H9 (cell line): ENCODE measurements at regions not wholly inside any gene's neighbourhood (a gene's known extent, or its start where the extent isn't known, plus 50 kb on each side); places are given as distances from the start of the nearest gene placed in this dataset.

Source experiments
- DNase-seq: peaks from one replicate; pipeline ENCODE4 v3.0.0-alpha.2; 2017
- H2AFZ ChIP-seq: one replicate; pipeline ENCODE4 v1.6.1; 2013; ENCODE audit warnings: mild to moderate bottlenecking, low read length, control low read depth, moderate library complexity
- H2AK5ac ChIP-seq: 2 replicates; pipeline ENCODE4 v1.6.1; 2013; ENCODE audit warnings: low read length, control low read depth, mixed read lengths; ENCODE audit not compliant: insufficient read length
- H2BK120ac ChIP-seq: one replicate; pipeline ENCODE4 v1.6.1; 2013; ENCODE audit warnings: low read depth, mild to moderate bottlenecking, low read length, control low read depth, inconsistent platforms; ENCODE audit not compliant: poor library complexity, severe bottlenecking
- H2BK12ac ChIP-seq: 2 replicates; pipeline ENCODE4 v1.6.1; 2013; ENCODE audit warnings: low read length, control low read depth, mixed read lengths, low read depth; ENCODE audit not compliant: insufficient read length
- H2BK15ac ChIP-seq: 2 replicates; pipeline ENCODE4 v1.6.1; 2013; ENCODE audit warnings: low read depth, low read length, control low read depth
- H2BK20ac ChIP-seq: one replicate; pipeline ENCODE4 v1.6.1; 2013; ENCODE audit warnings: low read depth, mild to moderate bottlenecking, low read length, control low read depth, inconsistent platforms; ENCODE audit not compliant: poor library complexity, severe bottlenecking
- H2BK5ac ChIP-seq: 2 replicates; pipeline ENCODE4 v1.6.1; 2013; ENCODE audit warnings: low read length, control low read depth, mixed read lengths; ENCODE audit not compliant: insufficient read length
- H3K14ac ChIP-seq: 2 replicates; pipeline ENCODE4 v1.6.1; 2013; ENCODE audit warnings: low read length, control low read depth; ENCODE audit not compliant: insufficient read depth
- H3K18ac ChIP-seq: 2 replicates; pipeline ENCODE4 v1.6.1; 2013; ENCODE audit warnings: low read depth, mild to moderate bottlenecking, mixed read lengths, low read length, control low read depth; ENCODE audit not compliant: insufficient read length
- H3K23ac ChIP-seq: 2 replicates; pipeline ENCODE4 v1.6.1; 2013; ENCODE audit warnings: low read length, control low read depth, mixed read lengths, low read depth; ENCODE audit not compliant: insufficient read length
- H3K23me2 ChIP-seq: 2 replicates; pipeline ENCODE4 v1.6.1; 2013; ENCODE audit warnings: low read depth, mild to moderate bottlenecking, mixed read lengths, low read length, control low read depth; ENCODE audit not compliant: insufficient read length, poor library complexity, severe bottlenecking
- H3K27ac ChIP-seq: 2 replicates; pipeline ENCODE4 v1.5.1; 2013; ENCODE audit warnings: low read length, control low read depth, mixed read lengths, low read depth; ENCODE audit not compliant: insufficient read length
- H3K27me3 ChIP-seq: 2 replicates; pipeline ENCODE4 v1.6.1; 2013; ENCODE audit warnings: low read length, control low read depth, inconsistent platforms; ENCODE audit not compliant: insufficient read depth
- H3K4ac ChIP-seq: 2 replicates; pipeline ENCODE4 v1.6.1; 2013; ENCODE audit warnings: low read depth, mild to moderate bottlenecking, control low read depth, inconsistent platforms, low read length, moderate library complexity
- H3K4me1 ChIP-seq: 2 replicates; pipeline ENCODE4 v1.6.1; 2013; ENCODE audit warnings: low read length, control low read depth, inconsistent platforms; ENCODE audit not compliant: insufficient read depth
- H3K4me2 ChIP-seq: 2 replicates; pipeline ENCODE4 v1.6.1; 2013; ENCODE audit warnings: low read length, control low read depth, mixed read lengths; ENCODE audit not compliant: insufficient read length, insufficient read depth
- H3K56ac ChIP-seq: 2 replicates; pipeline ENCODE4 v1.6.1; 2013; ENCODE audit warnings: low read depth, mild to moderate bottlenecking, mixed read lengths, low read length, control low read depth; ENCODE audit not compliant: insufficient read length
- H3K79me1 ChIP-seq: 2 replicates; pipeline ENCODE4 v1.6.1; 2013; ENCODE audit warnings: low read depth, mild to moderate bottlenecking, moderate library complexity, low read length, control low read depth, inconsistent platforms; ENCODE audit not compliant: insufficient read depth, poor library complexity, severe bottlenecking
- H3K79me2 ChIP-seq: 2 replicates; pipeline ENCODE4 v1.6.1; 2013; ENCODE audit warnings: low read length, control low read depth, inconsistent platforms; ENCODE audit not compliant: insufficient read depth
- H3K9ac ChIP-seq: 2 replicates; pipeline ENCODE4 v1.6.1; 2013; ENCODE audit warnings: low read length, control low read depth, mixed read lengths; ENCODE audit not compliant: insufficient read length; ENCODE audit errors: extremely low read depth
- H3K9me3 ChIP-seq: one replicate; pipeline ENCODE4 v1.6.1; 2013; ENCODE audit warnings: low read depth, low read length, inconsistent platforms; ENCODE audit not compliant: control insufficient read depth
- H3T11ph ChIP-seq: one replicate; pipeline ENCODE4 v1.6.1; 2013; ENCODE audit warnings: mild to moderate bottlenecking, low read length, control low read depth, inconsistent platforms
- H4K20me1 ChIP-seq: one replicate; pipeline ENCODE4 v1.6.1; 2013; ENCODE audit not compliant: control insufficient read depth, insufficient read length, insufficient read depth
- H4K5ac ChIP-seq: 2 replicates; pipeline ENCODE4 v1.6.1; 2013; ENCODE audit warnings: low read depth, mild to moderate bottlenecking, mixed read lengths, low read length, control low read depth; ENCODE audit not compliant: insufficient read length
- H4K8ac ChIP-seq: replicated peaks from 2 replicates; pipeline ENCODE4 v1.6.1; 2013; ENCODE audit warnings: low read length, control low read depth, mixed read lengths, low read depth; ENCODE audit not compliant: insufficient read length
- H4K91ac ChIP-seq: 2 replicates; pipeline ENCODE4 v1.6.1; 2013; ENCODE audit warnings: low read depth, mild to moderate bottlenecking, moderate library complexity, mixed read lengths, low read length, control low read depth; ENCODE audit not compliant: insufficient read length
- H3K27ac Mint-ChIP-seq, 3 experiments: 2 replicates in 2 of 3; 3 replicates in 1 of 3; pipeline ENCODE4 v1.8.0; 2020 to 2021; ENCODE audit warnings: mixed read lengths in 3 of 3, mild to moderate bottlenecking in 1 of 3, moderate library complexity in 1 of 3
- H3K27me3 Mint-ChIP-seq: 2 replicates; pipeline ENCODE4 v1.8.0; 2021; ENCODE audit warnings: low read depth, mild to moderate bottlenecking, moderate library complexity, mixed read lengths
- H3K36me3 Mint-ChIP-seq, 3 experiments: 2 replicates in 2 of 3; 3 replicates in 1 of 3; pipeline ENCODE4 v1.8.0; 2020 to 2021; ENCODE audit warnings: low read depth in 3 of 3, mixed read lengths in 3 of 3; ENCODE audit not compliant: insufficient read depth in 1 of 3
- H3K4me1 Mint-ChIP-seq, 2 experiments: 2 replicates each; pipeline ENCODE4 v1.8.0; 2020; ENCODE audit warnings: mixed read lengths in 2 of 2
- H3K4me3 Mint-ChIP-seq, 2 experiments: 2 replicates in 1 of 2; 3 replicates in 1 of 2; pipeline ENCODE4 v1.8.0; 2020 to 2021; ENCODE audit warnings: mild to moderate bottlenecking in 2 of 2, mixed read lengths in 2 of 2, moderate library complexity in 1 of 2
- H3K9me3 Mint-ChIP-seq, 2 experiments: 2 replicates in 1 of 2; 3 replicates in 1 of 2; pipeline ENCODE4 v1.8.0; 2020; ENCODE audit warnings: mild to moderate bottlenecking in 2 of 2, mixed read lengths in 2 of 2, moderate library complexity in 1 of 2
- WGBS: extraction: QIAGEN DNeasy Blood & Tissue Kit; methylation state at CpG from one replicate; pipeline ENCODE4 v1.1.7; 2013; ENCODE audit warnings: missing lambda C conversion rate, low lambda C conversion rate, mixed read lengths; ENCODE audit not compliant: insufficient read length; ENCODE audit errors: extremely low coverage; 5-methylcytosine and 5-hydroxymethylcytosine counted together
- TF ChIP-seq, protein P1 (sequence below): fragments of 200-600 bp; sonication (generic); conservative IDR thresholded peaks from 3 replicates; pipeline ENCODE4 v1.8.0; 2021; ENCODE audit warnings: antibody characterized with exemption, mild to moderate bottlenecking

DNA sequence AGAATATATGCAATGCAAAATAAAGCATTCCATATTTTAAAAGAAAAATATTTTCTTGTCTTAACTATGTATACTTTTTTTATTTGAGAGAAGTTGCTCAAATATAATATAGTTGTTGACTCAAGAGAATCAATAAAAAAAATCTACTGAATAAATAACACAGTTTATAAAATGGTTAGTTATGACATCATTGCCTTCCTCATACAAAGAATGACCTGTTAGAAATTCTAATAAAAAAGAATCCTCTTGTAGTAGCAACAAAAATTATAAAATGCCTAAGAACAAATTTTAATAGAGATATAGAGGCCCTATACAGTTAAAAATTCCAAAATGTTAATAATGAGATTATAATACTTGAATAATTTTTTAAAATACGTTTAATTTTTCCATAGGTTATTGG, 96.5 kb upstream of the AHI1 start:
- no peak for DNase-seq
- H3K18ac ChIP-seq = no peak overlapping the region
- Mint-ChIP-seq H3K4me1 (no peaks in the 10 kb centered on the region), H3K27me3 (no peaks in the 10 kb centered on the region; the same call in 1 of the 2 replicates), H3K9me3 (no peaks in the 10 kb centered on the region; a peak in 2 of 5 replicates), H3K4me3 (no peak overlapping the region), H3K27ac (no peak overlapping the region), H3K36me3 (no peaks in the 10 kb centered on the region)
- H3K4ac ChIP-seq = no peak overlapping the region
- no peak overlapping the region for H2BK120ac ChIP-seq
- H3K27ac ChIP-seq = no peak overlapping the region
- no peak overlapping the region for H4K5ac ChIP-seq
- H3K23me2 ChIP-seq = no peaks in the 10 kb centered on the region
- H3K79me2 ChIP-seq = no peaks in the 10 kb centered on the region; the same call in 1 of the 2 replicates
- H2AFZ ChIP-seq = no peak overlapping the region
- no peak overlapping the region for H3K9ac ChIP-seq
- H3K79me1 ChIP-seq = no peaks in the 10 kb centered on the region
- no peak overlapping the region for H3K14ac ChIP-seq
- no peak overlapping the region for H3T11ph ChIP-seq
- TF ChIP-seq, protein P1, sequence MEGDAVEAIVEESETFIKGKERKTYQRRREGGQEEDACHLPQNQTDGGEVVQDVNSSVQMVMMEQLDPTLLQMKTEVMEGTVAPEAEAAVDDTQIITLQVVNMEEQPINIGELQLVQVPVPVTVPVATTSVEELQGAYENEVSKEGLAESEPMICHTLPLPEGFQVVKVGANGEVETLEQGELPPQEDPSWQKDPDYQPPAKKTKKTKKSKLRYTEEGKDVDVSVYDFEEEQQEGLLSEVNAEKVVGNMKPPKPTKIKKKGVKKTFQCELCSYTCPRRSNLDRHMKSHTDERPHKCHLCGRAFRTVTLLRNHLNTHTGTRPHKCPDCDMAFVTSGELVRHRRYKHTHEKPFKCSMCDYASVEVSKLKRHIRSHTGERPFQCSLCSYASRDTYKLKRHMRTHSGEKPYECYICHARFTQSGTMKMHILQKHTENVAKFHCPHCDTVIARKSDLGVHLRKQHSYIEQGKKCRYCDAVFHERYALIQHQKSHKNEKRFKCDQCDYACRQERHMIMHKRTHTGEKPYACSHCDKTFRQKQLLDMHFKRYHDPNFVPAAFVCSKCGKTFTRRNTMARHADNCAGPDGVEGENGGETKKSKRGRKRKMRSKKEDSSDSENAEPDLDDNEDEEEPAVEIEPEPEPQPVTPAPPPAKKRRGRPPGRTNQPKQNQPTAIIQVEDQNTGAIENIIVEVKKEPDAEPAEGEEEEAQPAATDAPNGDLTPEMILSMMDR = no peak
- no peaks in the 10 kb centered on the region for H3K9me3 ChIP-seq
- H4K8ac ChIP-seq = no peak overlapping the region
- H3K4me2 ChIP-seq = no peak overlapping the region
- no peaks in the 10 kb centered on the region for H4K20me1 ChIP-seq
- H2BK5ac ChIP-seq = no peak overlapping the region
- H2BK15ac ChIP-seq = no peak overlapping the region
- H2BK12ac ChIP-seq = no peak overlapping the region
- H3K4me1 ChIP-seq = no peaks in the 10 kb centered on the region
- no CpG with 5 or more reads among the region's 1 CpG for WGBS
- no peak overlapping the region for H3K56ac ChIP-seq
- no peak overlapping the region for H2AK5ac ChIP-seq
- H3K27me3 ChIP-seq = no peaks in the 10 kb centered on the region
- H3K23ac ChIP-seq = no peak overlapping the region
- H4K91ac ChIP-seq = no peak overlapping the region
- H2BK20ac ChIP-seq = no peak overlapping the region
